C4-2B (cell line): ENCODE measurements at regions not wholly inside any gene's neighbourhood (a gene's known extent, or its start where the extent isn't known, plus 50 kb on each side); places are given as distances from the start of the nearest gene placed in this dataset.

Source experiments
- CTCF ChIP-seq: fragments of 450-650 bp; conservative IDR thresholded peaks from 2 replicates; pipeline ENCODE4 v1.5.1; 2017; ENCODE audit warnings: mild to moderate bottlenecking
- ZFX ChIP-seq: fragments of 450-650 bp; IDR thresholded peaks from 2 replicates; pipeline ENCODE4 v1.6.1; 2017

GRCh38 chr9:135224921-135225541 is 137.6 kb downstream of the OLFM1 start:
- TF ChIP-seq CTCF (no peak), ZFX (no peak)
